ENCODE measurements at regions not wholly inside any gene's neighbourhood (a gene's known extent, or its start where the extent isn't known, plus 50 kb on each side); places are given as distances from the start of the nearest gene placed in this dataset.

GRCh38 chr18:40653682-40654081, 1301.4 kb upstream of the PIK3C3 start:
- Histone ChIP-seq H3K4me3 (ENCODE audit: low read depth, low read length, poor library complexity, severe bottlenecking) (no peak overlapping the region), H3K79me2 (ENCODE audit: insufficient read depth, low read depth, low read length) (no peaks in the 10 kb centered on the region), H3K27ac (ENCODE audit: low read depth, low read length, poor library complexity, severe bottlenecking) (no peak overlapping the region), H3K9me2 (ENCODE audit: insufficient read depth, low read length) (no peaks in the 10 kb centered on the region), H3K9me3 (ENCODE audit: low read length) (no peaks in the 10 kb centered on the region), H3K36me3 (ENCODE audit: insufficient read depth, low read length) (no peaks in the 10 kb centered on the region), H2AFZ (ENCODE audit: low read length) (no peak overlapping the region), H3K4me2 (ENCODE audit: low read length) (no peak overlapping the region), H3K4me1 (ENCODE audit: insufficient read depth, low read length, poor library complexity, severe bottlenecking) (no peaks in the 10 kb centered on the region), H4K20me1 (ENCODE audit: insufficient read depth, low read length) (no peaks in the 10 kb centered on the region)
- CTCF ChIA-PET (ENCODE audit: unreplicated experiment) = no interaction called here
- intact Hi-C loops (cut with micrococcal nuclease; ENCODE audit: unreplicated experiment) = no loop called here
- TF ChIP-seq, protein P1, sequence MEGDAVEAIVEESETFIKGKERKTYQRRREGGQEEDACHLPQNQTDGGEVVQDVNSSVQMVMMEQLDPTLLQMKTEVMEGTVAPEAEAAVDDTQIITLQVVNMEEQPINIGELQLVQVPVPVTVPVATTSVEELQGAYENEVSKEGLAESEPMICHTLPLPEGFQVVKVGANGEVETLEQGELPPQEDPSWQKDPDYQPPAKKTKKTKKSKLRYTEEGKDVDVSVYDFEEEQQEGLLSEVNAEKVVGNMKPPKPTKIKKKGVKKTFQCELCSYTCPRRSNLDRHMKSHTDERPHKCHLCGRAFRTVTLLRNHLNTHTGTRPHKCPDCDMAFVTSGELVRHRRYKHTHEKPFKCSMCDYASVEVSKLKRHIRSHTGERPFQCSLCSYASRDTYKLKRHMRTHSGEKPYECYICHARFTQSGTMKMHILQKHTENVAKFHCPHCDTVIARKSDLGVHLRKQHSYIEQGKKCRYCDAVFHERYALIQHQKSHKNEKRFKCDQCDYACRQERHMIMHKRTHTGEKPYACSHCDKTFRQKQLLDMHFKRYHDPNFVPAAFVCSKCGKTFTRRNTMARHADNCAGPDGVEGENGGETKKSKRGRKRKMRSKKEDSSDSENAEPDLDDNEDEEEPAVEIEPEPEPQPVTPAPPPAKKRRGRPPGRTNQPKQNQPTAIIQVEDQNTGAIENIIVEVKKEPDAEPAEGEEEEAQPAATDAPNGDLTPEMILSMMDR (conservative IDR thresholded peaks at IDR 0.05; ENCODE audit: low read length) = no peak
- TF ChIP-seq EZH2phosphoT487 (IDR thresholded peaks at IDR 0.05; ENCODE audit: borderline replicate concordance, low read depth, low read length) = no peak
- no peak for DNase-seq (ENCODE audit: low spot score)
- BruUV-seq (replicated peaks) = no TSS peak
- POLR2A ChIA-PET = interaction anchor here (0.6 kb wide), 1 partner anchor 12 kb away, joined by 3 read pairs; no protein-coding TSS in a partner anchor

DNA sequence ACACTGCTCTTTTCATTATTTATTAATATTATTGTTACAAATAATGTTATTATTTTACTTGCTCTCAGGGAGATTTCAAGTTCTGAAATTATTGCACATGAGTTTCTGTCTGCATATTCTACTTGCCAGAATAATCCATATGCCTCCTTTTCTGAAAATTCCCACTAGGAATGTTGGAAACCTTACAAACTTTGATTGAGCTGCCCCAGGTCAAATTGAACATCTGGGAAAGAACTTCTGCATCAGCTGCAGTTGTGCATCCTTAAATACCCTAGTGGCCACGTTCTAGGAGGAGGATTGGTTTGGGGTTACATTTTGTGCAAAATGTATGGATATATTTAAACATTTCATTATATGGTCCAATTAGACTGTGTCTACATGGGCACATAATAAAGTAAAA, 1302.7 kb upstream of the PIK3C3 start:
- no peak for DNase-seq (ENCODE audit: low spot score)
- H3K4me1 ChIP-seq (ENCODE audit: insufficient read depth, low read length, poor library complexity, severe bottlenecking) = no peaks in the 10 kb centered on the region
- H3K4me2 ChIP-seq (ENCODE audit: low read length) = no peak overlapping the region
- no peaks in the 10 kb centered on the region for H3K36me3 ChIP-seq (ENCODE audit: insufficient read depth, low read length)
- no peak overlapping the region for H2AFZ ChIP-seq (ENCODE audit: low read length)
- no peaks in the 10 kb centered on the region for H4K20me1 ChIP-seq (ENCODE audit: insufficient read depth, low read length)
- no peaks in the 10 kb centered on the region for H3K9me3 ChIP-seq (ENCODE audit: low read length)
- no peaks in the 10 kb centered on the region for H3K79me2 ChIP-seq (ENCODE audit: insufficient read depth, low read depth, low read length)
- BruUV-seq (replicated peaks) = no TSS peak
- H3K9me2 ChIP-seq (ENCODE audit: insufficient read depth, low read length) = no peaks in the 10 kb centered on the region
- no peak overlapping the region for H3K27ac ChIP-seq (ENCODE audit: low read depth, low read length, poor library complexity, severe bottlenecking)
- intact Hi-C loops (cut with micrococcal nuclease; ENCODE audit: unreplicated experiment) = no loop called here
- ChIA-PET CTCF (ENCODE audit: unreplicated experiment) (no interaction called here), POLR2A (no interaction called here)
- TF ChIP-seq, protein P1 (conservative IDR thresholded peaks at IDR 0.05; ENCODE audit: low read length) = no peak
- TF ChIP-seq EZH2phosphoT487 (IDR thresholded peaks at IDR 0.05; ENCODE audit: borderline replicate concordance, low read depth, low read length) = no peak
- H3K4me3 ChIP-seq (ENCODE audit: low read depth, low read length, poor library complexity, severe bottlenecking) = no peak overlapping the region

GRCh38 chr18:40651163-40651562, 1303.9 kb upstream of the PIK3C3 start:
- H2AFZ ChIP-seq (ENCODE audit: low read length) = no peak overlapping the region
- H3K79me2 ChIP-seq (ENCODE audit: insufficient read depth, low read depth, low read length) = no peaks in the 10 kb centered on the region
- no peaks in the 10 kb centered on the region for H3K9me3 ChIP-seq (ENCODE audit: low read length)
- H3K4me2 ChIP-seq (ENCODE audit: low read length) = no peak overlapping the region
- ChIA-PET CTCF (ENCODE audit: unreplicated experiment) (no interaction called here), POLR2A (no interaction called here)
- DNase-seq (ENCODE audit: low spot score) = no peak
- no peaks in the 10 kb centered on the region for H3K9me2 ChIP-seq (ENCODE audit: insufficient read depth, low read length)
- H3K4me1 ChIP-seq (ENCODE audit: insufficient read depth, low read length, poor library complexity, severe bottlenecking) = no peaks in the 10 kb centered on the region
- H3K27ac ChIP-seq (ENCODE audit: low read depth, low read length, poor library complexity, severe bottlenecking) = no peak overlapping the region
- H4K20me1 ChIP-seq (ENCODE audit: insufficient read depth, low read length) = no peaks in the 10 kb centered on the region
- H3K36me3 ChIP-seq (ENCODE audit: insufficient read depth, low read length) = no peaks in the 10 kb centered on the region
- intact Hi-C loops (cut with micrococcal nuclease; ENCODE audit: unreplicated experiment) = no loop called here
- no peak for TF ChIP-seq EZH2phosphoT487 (IDR thresholded peaks at IDR 0.05; ENCODE audit: borderline replicate concordance, low read depth, low read length)
- TF ChIP-seq, protein P1 (conservative IDR thresholded peaks at IDR 0.05; ENCODE audit: low read length) = no peak
- no TSS peak for BruUV-seq (replicated peaks)
- H3K4me3 ChIP-seq (ENCODE audit: low read depth, low read length, poor library complexity, severe bottlenecking) = no peak overlapping the region
